ENCODE measurements at regions not wholly inside any gene's neighbourhood (a gene's known extent, or its start where the extent isn't known, plus 50 kb on each side); places are given as distances from the start of the nearest gene placed in this dataset.

DNA sequence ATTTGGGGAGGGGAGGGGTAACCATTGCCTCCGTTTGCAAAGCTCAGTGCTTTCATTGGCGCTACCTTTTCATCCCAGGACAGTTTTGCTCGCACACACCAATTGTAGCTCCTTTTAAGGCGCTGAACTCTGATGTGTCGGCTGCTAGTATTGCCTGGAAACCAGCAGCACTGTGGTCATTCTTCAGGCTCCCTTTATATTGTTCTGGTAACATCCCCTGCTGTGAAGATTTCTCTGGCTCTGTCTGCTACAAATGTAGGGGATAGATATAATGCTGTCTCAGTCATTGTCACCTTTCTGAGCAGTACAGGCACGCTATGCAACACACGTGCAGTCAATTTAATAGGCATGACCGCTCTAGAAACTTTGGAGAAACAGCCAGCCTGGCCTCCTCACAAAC is 172.9 kb upstream of the SASH1 start:
- no peak overlapping the region for H3K4me2 ChIP-seq (ENCODE audit: low read length)
- ChIA-PET RAD21 (ENCODE audit: low non-redundant PET in 1 of 2, low total read pairs in 2 of 2, uncharacterized antibody in 2 of 2, unreplicated experiment in 2 of 2) (no interaction called here), POLR2A (no interaction called here), CTCF (no interaction called here)
- no peak for DNase-seq (ENCODE audit: low read depth, low spot score)
- H3K9me2 ChIP-seq (ENCODE audit: insufficient read depth): no peaks in the 10 kb centered on the region
- intact Hi-C loops (cut with micrococcal nuclease): loop anchor here (10.0 kb wide), 1 partner anchor 1255 kb away; no protein-coding TSS in a partner anchor
- H3K9me3 ChIP-seq (ENCODE audit: control insufficient read depth in 1 of 2, insufficient read depth in 1 of 2, low read depth in 1 of 2, low read length in 2 of 2): no peaks in the 10 kb centered on the region
- no peaks in the 10 kb centered on the region for H3K36me3 ChIP-seq (ENCODE audit: control insufficient read depth in 1 of 2, insufficient read depth in 2 of 2, low read length in 2 of 2)
- no peak overlapping the region for H3K9ac ChIP-seq (ENCODE audit: low read length)
- ATAC-seq: no peak
- H2AFZ ChIP-seq (ENCODE audit: low read depth, low read length, poor library complexity, severe bottlenecking): no peak overlapping the region
- H3K27me3 ChIP-seq (ENCODE audit: insufficient read depth, low read length): no peaks in the 10 kb centered on the region
- no peak overlapping the region for H3K4me3 ChIP-seq (replicated peaks in 1 of 2; ENCODE audit: low read depth in 1 of 2, low read length in 2 of 2)
- no TSS peak for BruUV-seq (replicated peaks)
- no peaks in the 10 kb centered on the region for H4K20me1 ChIP-seq (ENCODE audit: insufficient read depth)
- H3K4me1 ChIP-seq (ENCODE audit: control insufficient read depth in 1 of 2, insufficient read depth in 2 of 2, low read length in 2 of 2): no peaks in the 10 kb centered on the region
- TF ChIP-seq ZFX (IDR thresholded peaks at IDR 0.05) (no peak), SIN3A (IDR thresholded peaks at IDR 0.05; ENCODE audit: low read depth) (no peak), EZH2phosphoT487 (IDR thresholded peaks at IDR 0.05; ENCODE audit: borderline replicate concordance) (no peak), TCF7L2 (IDR thresholded peaks at IDR 0.05; ENCODE audit: borderline replicate concordance, extremely low read depth, insufficient read depth, insufficient read length) (no peak), YY1 (IDR thresholded peaks at IDR 0.05; ENCODE audit: extremely low read depth, insufficient replicate concordance, low read depth, low read length) (no peak)
- no peaks in the 10 kb centered on the region for H3K79me2 ChIP-seq (ENCODE audit: insufficient read depth, low read length)
- no peak overlapping the region for H3K27ac ChIP-seq (ENCODE audit: low read depth, low read length)

DNA sequence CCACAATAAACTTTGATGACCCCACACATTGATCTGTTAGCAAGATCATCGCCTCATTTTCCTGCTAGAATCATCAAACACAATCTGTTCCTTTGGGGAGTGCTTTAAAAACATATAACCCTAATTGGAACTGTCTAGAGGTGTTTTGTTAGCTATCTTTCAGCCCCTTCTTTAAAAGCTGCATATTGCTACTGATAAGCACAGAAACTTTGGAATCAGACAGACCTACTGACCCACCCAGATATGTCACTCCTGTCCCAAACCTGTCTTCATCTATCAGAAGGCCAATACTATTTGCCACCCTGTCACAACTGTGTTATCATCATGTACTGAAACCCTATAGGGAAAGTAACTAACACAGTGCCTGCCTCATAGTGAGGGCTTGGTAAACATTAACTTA is 172.4 kb upstream of the SASH1 start:
- Histone ChIP-seq H3K4me3 (replicated peaks in 1 of 2; ENCODE audit: low read depth in 1 of 2, low read length in 2 of 2) (no peak overlapping the region), H4K20me1 (ENCODE audit: insufficient read depth) (no peaks in the 10 kb centered on the region), H3K27ac (ENCODE audit: low read depth, low read length) (no peak overlapping the region), H3K4me1 (ENCODE audit: control insufficient read depth in 1 of 2, insufficient read depth in 2 of 2, low read length in 2 of 2) (no peaks in the 10 kb centered on the region), H3K27me3 (ENCODE audit: insufficient read depth, low read length) (no peaks in the 10 kb centered on the region), H3K36me3 (ENCODE audit: control insufficient read depth in 1 of 2, insufficient read depth in 2 of 2, low read length in 2 of 2) (no peaks in the 10 kb centered on the region), H3K9me3 (ENCODE audit: control insufficient read depth in 1 of 2, insufficient read depth in 1 of 2, low read depth in 1 of 2, low read length in 2 of 2) (no peaks in the 10 kb centered on the region), H2AFZ (ENCODE audit: low read depth, low read length, poor library complexity, severe bottlenecking) (no peak overlapping the region), H3K9ac (ENCODE audit: low read length) (no peak overlapping the region), H3K4me2 (ENCODE audit: low read length) (no peak overlapping the region), H3K79me2 (ENCODE audit: insufficient read depth, low read length) (no peaks in the 10 kb centered on the region), H3K9me2 (ENCODE audit: insufficient read depth) (no peaks in the 10 kb centered on the region)
- ATAC-seq: no peak
- intact Hi-C loops (cut with micrococcal nuclease): no loop called here
- RAD21 ChIA-PET (ENCODE audit: low non-redundant PET in 1 of 2, low total read pairs in 2 of 2, uncharacterized antibody in 2 of 2, unreplicated experiment in 2 of 2): no interaction called here
- BruUV-seq (replicated peaks): no TSS peak
- CTCF ChIA-PET: no interaction called here
- no peak for TF ChIP-seq SRF (IDR thresholded peaks at IDR 0.05; ENCODE audit: low read depth)
- no peak for TF ChIP-seq RAD21 (IDR thresholded peaks at IDR 0.05; ENCODE audit: low read depth)
- TF ChIP-seq, protein P1, sequence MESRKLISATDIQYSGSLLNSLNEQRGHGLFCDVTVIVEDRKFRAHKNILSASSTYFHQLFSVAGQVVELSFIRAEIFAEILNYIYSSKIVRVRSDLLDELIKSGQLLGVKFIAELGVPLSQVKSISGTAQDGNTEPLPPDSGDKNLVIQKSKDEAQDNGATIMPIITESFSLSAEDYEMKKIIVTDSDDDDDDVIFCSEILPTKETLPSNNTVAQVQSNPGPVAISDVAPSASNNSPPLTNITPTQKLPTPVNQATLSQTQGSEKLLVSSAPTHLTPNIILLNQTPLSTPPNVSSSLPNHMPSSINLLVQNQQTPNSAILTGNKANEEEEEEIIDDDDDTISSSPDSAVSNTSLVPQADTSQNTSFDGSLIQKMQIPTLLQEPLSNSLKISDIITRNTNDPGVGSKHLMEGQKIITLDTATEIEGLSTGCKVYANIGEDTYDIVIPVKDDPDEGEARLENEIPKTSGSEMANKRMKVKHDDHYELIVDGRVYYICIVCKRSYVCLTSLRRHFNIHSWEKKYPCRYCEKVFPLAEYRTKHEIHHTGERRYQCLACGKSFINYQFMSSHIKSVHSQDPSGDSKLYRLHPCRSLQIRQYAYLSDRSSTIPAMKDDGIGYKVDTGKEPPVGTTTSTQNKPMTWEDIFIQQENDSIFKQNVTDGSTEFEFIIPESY (IDR thresholded peaks at IDR 0.05; ENCODE audit: extremely low read depth, insufficient replicate concordance, low read length): no peak
- no peak for TF ChIP-seq EZH2 (IDR thresholded peaks at IDR 0.05)
- TF ChIP-seq, protein P2, sequence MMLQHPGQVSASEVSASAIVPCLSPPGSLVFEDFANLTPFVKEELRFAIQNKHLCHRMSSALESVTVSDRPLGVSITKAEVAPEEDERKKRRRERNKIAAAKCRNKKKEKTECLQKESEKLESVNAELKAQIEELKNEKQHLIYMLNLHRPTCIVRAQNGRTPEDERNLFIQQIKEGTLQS (IDR thresholded peaks at IDR 0.05): no peak
- TF ChIP-seq, protein P3, sequence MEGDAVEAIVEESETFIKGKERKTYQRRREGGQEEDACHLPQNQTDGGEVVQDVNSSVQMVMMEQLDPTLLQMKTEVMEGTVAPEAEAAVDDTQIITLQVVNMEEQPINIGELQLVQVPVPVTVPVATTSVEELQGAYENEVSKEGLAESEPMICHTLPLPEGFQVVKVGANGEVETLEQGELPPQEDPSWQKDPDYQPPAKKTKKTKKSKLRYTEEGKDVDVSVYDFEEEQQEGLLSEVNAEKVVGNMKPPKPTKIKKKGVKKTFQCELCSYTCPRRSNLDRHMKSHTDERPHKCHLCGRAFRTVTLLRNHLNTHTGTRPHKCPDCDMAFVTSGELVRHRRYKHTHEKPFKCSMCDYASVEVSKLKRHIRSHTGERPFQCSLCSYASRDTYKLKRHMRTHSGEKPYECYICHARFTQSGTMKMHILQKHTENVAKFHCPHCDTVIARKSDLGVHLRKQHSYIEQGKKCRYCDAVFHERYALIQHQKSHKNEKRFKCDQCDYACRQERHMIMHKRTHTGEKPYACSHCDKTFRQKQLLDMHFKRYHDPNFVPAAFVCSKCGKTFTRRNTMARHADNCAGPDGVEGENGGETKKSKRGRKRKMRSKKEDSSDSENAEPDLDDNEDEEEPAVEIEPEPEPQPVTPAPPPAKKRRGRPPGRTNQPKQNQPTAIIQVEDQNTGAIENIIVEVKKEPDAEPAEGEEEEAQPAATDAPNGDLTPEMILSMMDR (IDR thresholded peaks at IDR 0.05 in 2 of 3, conservative IDR thresholded peaks at IDR 0.05 in 1 of 3; ENCODE audit: borderline replicate concordance in 1 of 3, insufficient read depth in 1 of 3, low read depth in 2 of 3, low read length in 2 of 3): no peak
- no peak for TF ChIP-seq EZH2phosphoT487 (IDR thresholded peaks at IDR 0.05; ENCODE audit: borderline replicate concordance)
- TF ChIP-seq ELF1 (IDR thresholded peaks at IDR 0.05; ENCODE audit: borderline replicate concordance, low read depth): no peak
- TF ChIP-seq JUND (IDR thresholded peaks at IDR 0.05): no peak
- TF ChIP-seq POLR2AphosphoS5 (IDR thresholded peaks at IDR 0.05; ENCODE audit: low read depth, low read length): no peak
- TF ChIP-seq, protein P4, sequence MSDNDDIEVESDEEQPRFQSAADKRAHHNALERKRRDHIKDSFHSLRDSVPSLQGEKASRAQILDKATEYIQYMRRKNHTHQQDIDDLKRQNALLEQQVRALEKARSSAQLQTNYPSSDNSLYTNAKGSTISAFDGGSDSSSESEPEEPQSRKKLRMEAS (IDR thresholded peaks at IDR 0.05): no peak
- TF ChIP-seq SP1 (IDR thresholded peaks at IDR 0.05; ENCODE audit: low read depth): no peak
- TF ChIP-seq YY1 (IDR thresholded peaks at IDR 0.05; ENCODE audit: extremely low read depth, insufficient replicate concordance, low read depth, low read length): no peak
- TF ChIP-seq FOSL1 (IDR thresholded peaks at IDR 0.05; ENCODE audit: low read depth): no peak
- TF ChIP-seq ZFX (IDR thresholded peaks at IDR 0.05): no peak
- DNase-seq (ENCODE audit: low read depth, low spot score): no peak
- POLR2A ChIA-PET: no interaction called here
